HG03159 (cell line): ENCODE measurements at regions not wholly inside any gene's neighbourhood (a gene's known extent, or its start where the extent isn't known, plus 50 kb on each side); places are given as distances from the start of the nearest gene placed in this dataset.

Experiments
- ATAC-seq: cut with Tn5 transposase; IDR thresholded peaks from one replicate; pipeline ENCODE4 v1.9.1; 2021; ENCODE audit warnings: mild to moderate bottlenecking, moderate library complexity; ENCODE audit not compliant: unreplicated experiment

DNA sequence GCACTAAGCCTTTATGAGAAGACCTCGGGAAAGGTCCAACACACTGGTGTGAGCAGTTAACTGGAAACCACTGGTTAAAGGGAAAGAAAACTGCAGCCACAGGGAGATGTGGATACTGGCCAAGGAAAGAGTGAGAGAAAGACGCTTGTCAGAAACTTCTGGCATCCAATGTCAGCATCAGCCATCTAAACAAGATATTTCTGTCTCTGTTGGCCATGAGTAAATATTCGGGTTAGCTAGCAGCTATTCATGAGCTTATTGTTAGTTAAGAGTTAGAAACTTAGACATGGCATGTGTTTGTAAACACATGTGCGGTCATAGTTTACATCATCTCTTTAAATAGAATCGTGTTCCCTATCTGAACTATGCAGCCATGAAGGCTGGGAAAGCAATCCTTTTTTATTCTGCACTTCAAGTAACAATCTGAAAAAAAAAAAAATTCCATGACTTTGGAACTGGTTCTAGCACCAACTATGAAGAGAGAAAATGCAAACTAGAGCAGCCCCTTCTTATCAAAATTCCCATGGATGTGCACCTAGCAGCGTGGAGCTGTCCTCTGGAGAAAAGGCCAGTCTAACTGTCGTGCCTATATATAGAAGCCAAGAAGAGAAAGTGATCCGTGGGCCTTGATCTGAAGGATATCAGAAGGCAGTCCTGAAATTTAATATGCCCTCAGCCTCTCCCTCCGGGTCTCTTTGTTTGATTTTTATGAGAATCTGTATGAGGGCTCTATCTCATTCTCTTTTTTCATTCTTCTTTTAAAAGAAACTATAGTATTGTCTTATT is 84.0 kb upstream of the RFX8 start:
- no peak for ATAC-seq

GRCh38 chr2:101556033-101556459 is 81.1 kb upstream of the RFX8 start:
- ATAC-seq, result no peak

DNA sequence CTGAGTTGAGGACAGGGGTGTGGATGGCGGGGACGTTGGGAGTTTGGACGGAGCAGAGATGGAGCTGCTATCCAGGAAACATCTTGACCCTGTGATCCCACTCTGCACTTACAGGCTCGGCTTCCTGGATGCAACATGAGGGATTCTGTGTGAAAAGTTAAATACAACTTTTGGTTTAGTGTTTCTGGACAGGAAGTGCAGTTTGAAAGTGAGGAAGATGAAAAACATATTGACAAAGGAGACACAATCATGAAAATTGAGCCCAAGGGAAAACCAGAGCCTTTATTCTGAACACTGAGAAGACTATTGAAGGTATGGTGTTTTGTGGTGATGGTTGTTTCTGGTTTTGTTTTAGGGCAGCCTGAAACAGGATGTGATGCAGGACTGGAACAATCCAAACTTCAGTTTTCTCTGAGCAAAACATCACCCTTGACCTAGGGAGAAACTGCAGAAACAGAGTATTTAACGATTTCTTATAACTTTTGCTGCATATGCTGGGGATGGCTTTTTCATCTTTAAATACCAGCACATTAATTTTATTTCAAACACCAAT is 76.5 kb upstream of the RFX8 start:
- ATAC-seq, result no peak

GRCh38 chr2:101550555-101550954 is 75.6 kb upstream of the RFX8 start:
- ATAC-seq, result no peak

DNA sequence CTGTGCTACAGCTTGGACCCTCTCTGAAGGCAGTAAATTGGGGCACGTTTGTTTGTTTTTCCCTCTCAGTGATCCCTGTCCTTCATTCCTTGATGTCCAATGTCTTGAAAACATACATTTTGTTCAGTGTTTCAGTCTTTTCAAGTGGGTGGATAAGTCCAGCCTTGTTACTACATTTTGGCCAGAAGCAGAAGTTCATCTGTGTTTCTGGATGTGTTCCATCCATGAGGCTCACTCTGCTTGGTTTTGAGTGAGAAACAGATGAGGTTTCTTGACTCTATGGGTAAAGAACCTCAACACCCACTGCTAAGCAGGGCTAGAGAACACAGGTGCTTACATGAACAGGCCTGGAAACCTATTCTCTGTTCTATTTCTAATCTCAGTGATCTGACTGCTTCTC is 74.5 kb upstream of the RFX8 start:
- ATAC-seq, result no peak

DNA sequence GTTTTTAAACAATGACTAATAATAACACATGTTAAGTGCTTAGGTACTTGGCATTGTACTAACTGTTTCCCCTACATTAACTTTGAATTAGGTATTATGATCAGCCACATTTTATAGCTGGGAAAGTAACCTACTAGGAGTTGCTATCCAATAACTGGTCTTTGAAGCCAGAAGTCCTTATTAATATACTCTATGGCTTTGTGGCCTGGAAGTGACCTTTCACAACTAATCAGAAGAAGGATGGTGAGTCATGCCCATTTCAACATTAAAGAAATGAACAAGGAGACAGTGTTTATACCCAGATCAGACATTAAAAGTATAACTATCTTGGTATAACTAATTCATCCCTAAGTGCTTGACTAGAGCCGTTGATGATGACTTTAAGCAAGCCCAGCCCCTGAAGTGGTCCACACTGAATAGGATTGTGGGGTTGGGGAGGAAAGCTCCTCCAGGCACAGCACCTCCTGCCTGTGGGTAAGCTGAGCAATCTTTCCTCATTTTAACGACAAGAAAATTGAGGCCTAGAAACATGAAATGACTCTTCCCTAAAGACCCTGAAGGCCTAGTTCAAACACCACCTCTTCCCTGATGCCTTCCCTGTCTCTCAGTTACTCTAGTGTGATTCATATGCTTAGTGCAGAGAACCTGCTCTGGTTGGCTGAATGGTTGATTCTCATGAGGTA is 71.6 kb upstream of the RFX8 start:
- ATAC-seq, result no peak

GRCh38 chr2:101545950-101546349 is 71.0 kb upstream of the RFX8 start:
- no peak for ATAC-seq

- no peak for ATAC-seq
Measured at GRCh38 chr2:101540518-101540917, 65.6 kb upstream of the RFX8 start.

GRCh38 chr2:101538076-101538475 is 63.2 kb upstream of the RFX8 start:
- ATAC-seq, result no peak

GRCh38 chr2:101534149-101534611 is 59.3 kb upstream of the RFX8 start:
- ATAC-seq, result no peak

DNA sequence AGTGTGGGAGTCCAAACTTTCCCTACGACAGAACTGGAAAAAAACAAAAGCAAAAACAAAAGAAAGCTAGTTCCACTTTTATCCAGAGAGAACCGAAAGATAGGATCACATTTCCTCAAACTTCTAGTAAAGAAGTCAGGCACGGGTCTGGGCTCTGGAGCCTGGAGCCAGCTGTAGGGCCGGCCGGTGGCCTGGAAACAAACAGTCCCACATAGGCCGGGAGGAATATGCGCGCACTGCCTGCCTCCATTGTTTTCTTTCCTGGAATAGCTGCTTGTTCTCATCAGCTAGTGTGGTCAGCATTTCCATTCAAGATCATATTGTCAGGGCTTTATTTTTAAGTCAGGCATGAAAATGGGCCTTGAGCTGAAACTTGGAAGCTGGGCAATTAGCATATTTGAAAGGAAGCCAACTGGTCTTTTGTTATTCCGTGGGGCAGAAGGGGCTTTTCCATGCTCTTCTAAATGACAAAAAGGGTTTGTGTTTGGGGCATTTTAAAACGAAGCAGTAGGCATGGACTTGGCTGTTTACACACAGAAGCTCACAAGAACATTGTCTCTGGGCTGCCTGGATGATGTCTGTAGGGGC is 58.7 kb upstream of the RFX8 start:
- no peak for ATAC-seq

GRCh38 chr2:101528501-101528900 is 53.6 kb upstream of the RFX8 start:
- ATAC-seq, result no peak

DNA sequence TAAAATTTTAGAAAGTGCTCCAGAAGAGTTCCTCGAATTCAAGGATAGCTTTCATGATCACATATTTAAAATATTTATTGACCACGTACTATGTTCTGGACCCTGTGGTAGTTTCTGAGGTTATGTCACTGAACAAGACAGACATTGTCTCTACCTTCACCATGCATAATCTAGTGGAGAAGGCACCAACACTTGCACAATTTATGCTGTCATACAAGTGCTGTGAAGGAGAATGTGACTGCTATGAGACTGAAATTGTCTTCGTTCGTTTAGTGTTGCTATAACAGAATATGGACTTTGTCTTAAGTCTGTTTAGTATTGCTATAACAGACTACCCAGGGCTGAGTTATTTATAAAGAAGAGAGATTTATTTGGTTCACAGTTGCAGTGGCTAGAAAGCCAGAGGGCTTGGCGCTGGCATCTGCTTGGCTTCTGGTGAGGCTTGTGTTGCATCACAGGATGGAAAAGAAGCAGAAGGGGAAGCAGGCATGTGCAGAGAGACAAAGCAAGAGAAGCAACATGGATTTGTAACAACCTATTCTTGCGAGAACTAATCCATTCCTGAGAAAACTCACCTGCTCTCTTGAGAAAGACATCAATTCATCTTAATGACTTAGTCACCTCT is 50.0 kb upstream of the RFX8 start:
- no peak for ATAC-seq
